ENCODE measurements at regions not wholly inside any gene's neighbourhood (a gene's known extent, or its start where the extent isn't known, plus 50 kb on each side); places are given as distances from the start of the nearest gene placed in this dataset.

- Histone ChIP-seq H3K4me2 (ENCODE audit: low read depth, low read length) (no peak overlapping the region), H3K27me3 (ENCODE audit: control insufficient read depth in 1 of 2, insufficient read depth in 2 of 2, low read length in 2 of 2) (no peaks in the 10 kb centered on the region), H3K27ac (ENCODE audit: extremely low read length, insufficient read depth, low read length) (no peak overlapping the region), H3K4me1 (ENCODE audit: insufficient read depth, low read length) (no peaks in the 10 kb centered on the region), H3K9ac (ENCODE audit: insufficient read depth, low read depth, low read length) (no peak overlapping the region), H4K20me1 (ENCODE audit: insufficient read depth, low read length) (no peaks in the 10 kb centered on the region), H3K9me3 (ENCODE audit: low read length) (no peaks in the 10 kb centered on the region), H2AFZ (ENCODE audit: low read length) (no peak overlapping the region), H3K79me2 (ENCODE audit: insufficient read depth, low read length) (no peaks in the 10 kb centered on the region), H3K36me3 (replicated peaks in 1 of 2; ENCODE audit: control insufficient read depth in 1 of 2, insufficient read depth in 2 of 2, low read length in 2 of 2) (no peaks in the 10 kb centered on the region), H3K4me3 (replicated peaks in 1 of 3; ENCODE audit: insufficient read depth in 1 of 3, low read depth in 2 of 3, low read length in 3 of 3) (no peak overlapping the region)
- intact Hi-C loops (cut with micrococcal nuclease; ENCODE audit: unreplicated experiment) (no loop called here), in situ Hi-C loops (cut with HindIII; ENCODE audit: extremely low pct_ligation_motif_present, low pct_unique_long_range_greater_than_20kb) (no loop called here)
- ATAC-seq (no peak), FAIRE-seq (no peak), DNase-seq (ENCODE audit: low spot score) (no peak)
- TF ChIP-seq NFKB2 (CRISPR knock-in tag; IDR thresholded peaks at IDR 0.05; ENCODE audit: borderline replicate concordance) (no peak), ZNF737 (CRISPR knock-in tag; IDR thresholded peaks at IDR 0.05; ENCODE audit: borderline replicate concordance) (no peak), ZNF281 (CRISPR knock-in tag; IDR thresholded peaks at IDR 0.05; ENCODE audit: borderline replicate concordance) (no peak), ZGPAT (CRISPR knock-in tag; IDR thresholded peaks at IDR 0.05) (no peak), CBFB (CRISPR knock-in tag; IDR thresholded peaks at IDR 0.05) (no peak), ZMYM4 (CRISPR knock-in tag; IDR thresholded peaks at IDR 0.05) (no peak)
- ChIA-PET POLR2A (no interaction called here), CTCF (ENCODE audit: low intra/inter-chr PET ratio, low total read pairs) (no interaction called here)
- 29% methylated on average over 3 of the region's 3 CpGs for WGBS (ENCODE audit: low lambda C conversion rate)
- BruUV-seq (replicated peaks), result no TSS peak
These were observed 61.7 kb upstream of the LRIG3 start for GRCh38 chr12:58981961-58982360.

Measured in HepG2 (cell line).